ENCODE measurements at regions not wholly inside any gene's neighbourhood (a gene's known extent, or its start where the extent isn't known, plus 50 kb on each side); places are given as distances from the start of the nearest gene placed in this dataset.

GRCh38 chr17:77396610-77397009, 255.8 kb downstream of the SEC14L1 start:
- DNase-seq = no peak

GRCh38 chr17:77398274-77398673, 257.5 kb downstream of the SEC14L1 start:
- no peak for DNase-seq

- DNase-seq = no peak
These were observed 258.7 kb downstream of the SEC14L1 start for GRCh38 chr17:77399319-77399957.

- peak; percentile 54 to 57 for DNase-seq
These were observed 259.7 kb downstream of the SEC14L1 start for GRCh38 chr17:77400445-77400870.

- no peak for DNase-seq
These were observed 261.5 kb downstream of the SEC14L1 start for GRCh38 chr17:77402159-77402731.

- DNase-seq = no peak
These were observed 263.1 kb downstream of the SEC14L1 start for GRCh38 chr17:77403854-77404253.

- peak; percentile 44 to 78 for DNase-seq
These were observed 264.2 kb downstream of the SEC14L1 start for GRCh38 chr17:77404812-77405581.

- DNase-seq = peak in 1 of 2 donors; percentile 64
These were observed 265.3 kb downstream of the SEC14L1 start for GRCh38 chr17:77405867-77406732.

- no peak for DNase-seq
These were observed 266.8 kb downstream of the SEC14L1 start for GRCh38 chr17:77407321-77408277.

- DNase-seq = no peak
These were observed 267.5 kb downstream of the SEC14L1 start for GRCh38 chr17:77408284-77408683.

- no peak for DNase-seq
These were observed 268.8 kb downstream of the SEC14L1 start for GRCh38 chr17:77409282-77410161.

- DNase-seq = no peak
These were observed 269.7 kb downstream of the SEC14L1 start for GRCh38 chr17:77410470-77410869.

- no peak for DNase-seq
These were observed 274.1 kb downstream of the SEC14L1 start for GRCh38 chr17:77414811-77415400.

GRCh38 chr17:77416105-77416713, 275.4 kb downstream of the SEC14L1 start:
- DNase-seq = no peak

GRCh38 chr17:77417575-77417974, 276.8 kb downstream of the SEC14L1 start:
- no peak for DNase-seq

GRCh38 chr17:77418609-77419008, 277.8 kb downstream of the SEC14L1 start:
- no peak for DNase-seq

GRCh38 chr17:77419095-77419494, 278.3 kb downstream of the SEC14L1 start:
- DNase-seq = no peak

GRCh38 chr17:77419547-77420094, 278.9 kb downstream of the SEC14L1 start:
- DNase-seq = no peak

GRCh38 chr17:77420095-77420803, 279.5 kb downstream of the SEC14L1 start:
- no peak for DNase-seq

Data from bone marrow (tissue), 2 donors.